Sigmoid colon (tissue), 6 donors: ENCODE measurements at regions not wholly inside any gene's neighbourhood (a gene's known extent, or its start where the extent isn't known, plus 50 kb on each side); places are given as distances from the start of the nearest gene placed in this dataset.

Experiments used
- DNase-seq: peaks from one replicate; pipeline ENCODE4 v3.0.0-alpha.2; 2019
- H3K27ac ChIP-seq, 4 donors: fragments of 200-600 bp; sonication (generic); one replicate each; pipeline ENCODE4 v1.5.1; 2016 to 2019; ENCODE audit warnings: mild to moderate bottlenecking in 1 of 4
- H3K27me3 ChIP-seq, 3 donors: fragments of 200-600 bp; sonication (generic); one replicate each; pipeline ENCODE4 v1.5.1; 2019; ENCODE audit warnings: mild to moderate bottlenecking in 1 of 3
- H3K36me3 ChIP-seq, 4 donors: fragments of 200-600 bp; sonication (generic); one replicate each; pipeline ENCODE4 v1.5.1; 2016 to 2019
- H3K4me1 ChIP-seq, 4 donors: fragments of 200-600 bp; sonication (generic); one replicate each; pipeline ENCODE4 v1.5.1; 2017 to 2019
- H3K4me3 ChIP-seq, 4 donors: fragments of 200-600 bp; sonication (generic); one replicate each; pipeline ENCODE4 v1.5.1; 2017 to 2019; ENCODE audit warnings: mild to moderate bottlenecking in 2 of 4, moderate library complexity in 1 of 4
- H3K9me3 ChIP-seq, 4 donors: fragments of 200-600 bp in 3 of 4; sonication (generic) in 3 of 4; one replicate each; pipeline versions ENCODE4 v1.5.1 to v1.6.1; 2013 to 2019
- EP300 ChIP-seq, 4 donors: sonication (generic); formaldehyde crosslinking; IDR thresholded peaks; one replicate each; pipeline ENCODE4 v1.6.1; 2017; ENCODE audit warnings: antibody characterized with exemption in 4 of 4
- POLR2A ChIP-seq, 2 donors: fragments of 450-650 bp; IDR thresholded peaks; one replicate each; pipeline ENCODE4 v1.6.1; 2016; ENCODE audit warnings: antibody characterized with exemption in 2 of 2, mild to moderate bottlenecking in 2 of 2, moderate library complexity in 2 of 2
- POLR2AphosphoS5 ChIP-seq, 4 donors: sonication (generic); formaldehyde crosslinking; IDR thresholded peaks; one replicate each; pipeline ENCODE4 v1.6.1; 2017; ENCODE audit warnings: antibody characterized with exemption in 4 of 4
- WGBS, 2 donors: extraction: QIAGEN DNeasy Blood & Tissue Kit; methylation state at CpG; one replicate each; pipeline ENCODE4 v1.1.7; 2013; 5-methylcytosine and 5-hydroxymethylcytosine counted together
- intact Hi-C: fragments of 100-400 bp; cut with DNase I; formaldehyde crosslinking; loops from one replicate; pipeline ENCODE4 v1.15.1; 2023
- small RNA-seq, 3 donors: library from RNA; depleted of rRNA; stranded (forward); fragments of <200 nt; gene quantifications; one replicate each; pipeline ENCODE3, GENCODE V24; 2016
- TF ChIP-seq, protein P1 (sequence below), 4 experiments: fragments of 450-650 bp in 3 of 4; fragments of 200-600 bp in 1 of 4; IDR thresholded peaks; one replicate each; pipeline ENCODE4 v1.5.1; 2016 to 2019; ENCODE audit warnings: antibody characterized with exemption in 4 of 4, mild to moderate bottlenecking in 3 of 4, moderate library complexity in 2 of 4
- donor health status: healthy with polysubstance abuse.
- donor health status: healthy.

DNA sequence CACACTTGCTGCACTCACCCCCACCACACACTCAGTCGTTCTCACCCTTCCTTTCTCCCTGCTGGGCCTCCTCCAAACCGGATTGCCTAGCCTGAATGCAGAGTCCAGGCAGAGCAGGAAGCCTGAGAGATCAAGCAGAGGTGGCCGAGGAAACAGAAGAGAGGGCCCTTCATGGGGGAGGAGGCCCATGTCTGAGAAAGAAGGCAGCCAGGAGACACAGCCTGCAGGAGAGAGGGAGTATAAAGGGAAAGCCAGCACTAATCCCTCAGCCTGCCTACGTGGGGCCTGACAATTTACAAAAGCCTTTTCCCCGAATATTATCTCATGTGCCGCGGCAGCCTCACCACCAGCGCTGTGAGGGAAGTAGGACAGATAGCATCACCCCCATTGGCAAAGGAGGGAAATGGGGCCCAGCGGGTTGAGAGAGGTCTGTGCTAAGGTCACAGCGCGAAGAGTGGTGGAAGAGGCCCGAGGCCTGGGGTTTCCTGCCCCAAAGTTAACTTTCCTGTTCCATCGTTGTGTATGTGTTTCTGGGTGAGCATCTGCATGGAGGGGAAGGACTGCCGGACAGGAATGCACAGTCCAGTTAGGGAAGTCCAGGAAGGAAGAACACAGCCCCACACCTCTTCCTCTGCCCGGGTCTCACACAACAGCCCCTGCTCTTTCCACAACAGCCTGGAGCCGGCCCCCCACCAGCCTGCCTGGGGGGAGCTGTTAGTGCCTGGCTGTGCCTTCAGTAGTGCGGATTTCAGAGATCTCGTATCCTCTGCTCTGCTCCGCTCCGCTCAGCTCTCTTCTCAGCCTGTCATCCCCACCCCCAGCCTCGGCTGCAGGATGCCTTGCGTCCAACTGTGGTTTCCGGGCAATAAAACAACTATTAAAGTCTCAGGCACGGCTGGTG lies 50.9 kb upstream of the BCOR start:
- no peaks in the 10 kb centered on the region for H3K9me3 ChIP-seq
- no peak for DNase-seq
- WGBS, 2 donors: 31 to 47% methylated on average over 24 of the region's 24 CpGs
- no peaks in the 10 kb centered on the region for H3K36me3 ChIP-seq
- no peak overlapping the region for H3K27ac ChIP-seq
- TF ChIP-seq POLR2A (IDR thresholded peaks at IDR 0.05) (no peak), EP300 (IDR thresholded peaks at IDR 0.05) (no peak), POLR2AphosphoS5 (IDR thresholded peaks at IDR 0.05) (no peak)
- H3K27me3 ChIP-seq: peaks cover 0 to 26% (median 0%) of the 10 kb centered on the region in 3 donors
- intact Hi-C loops: no loop called here
- H3K4me1 ChIP-seq: peaks cover 0 to 48% (median 17%) of the 10 kb centered on the region in 4 donors
- H3K4me3 ChIP-seq: no peak overlapping the region

DNA sequence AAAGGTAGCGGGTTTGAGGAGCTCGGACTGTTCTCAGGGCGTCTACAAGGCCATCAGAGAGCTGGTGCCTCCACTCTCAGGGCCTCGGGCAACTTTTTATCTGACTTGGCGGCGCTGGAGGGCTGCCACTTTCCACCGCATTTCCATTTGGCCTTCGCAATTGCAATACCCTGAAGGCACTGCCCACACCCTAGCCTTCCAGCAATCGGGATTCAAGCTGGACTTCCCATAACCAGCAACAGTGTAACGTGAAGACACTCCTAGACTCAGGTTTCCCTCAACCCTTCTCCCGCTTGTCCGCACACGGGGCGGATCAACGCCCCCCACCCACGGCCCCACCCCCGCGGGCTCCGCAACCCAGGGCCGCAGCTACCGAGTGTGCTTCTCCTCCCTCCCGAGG lies 50.2 kb upstream of the BCOR start:
- peaks cover 0 to 41% (median 14%) of the 10 kb centered on the region in 4 donors for H3K4me1 ChIP-seq
- H3K27ac ChIP-seq: no peak overlapping the region
- intact Hi-C loops: no loop called here

More for the DNA sequence above, 50.2 kb upstream of the BCOR start:
- Histone ChIP-seq H3K27me3 (peaks cover 0 to 24% (median 0%) of the 10 kb centered on the region in 3 donors), H3K9me3 (no peaks in the 10 kb centered on the region), H3K4me3 (no peak overlapping the region), H3K36me3 (no peaks in the 10 kb centered on the region)
- TF ChIP-seq POLR2AphosphoS5 (IDR thresholded peaks at IDR 0.05) (no peak), EP300 (IDR thresholded peaks at IDR 0.05) (no peak), POLR2A (IDR thresholded peaks at IDR 0.05) (no peak)
- TF ChIP-seq, protein P1, sequence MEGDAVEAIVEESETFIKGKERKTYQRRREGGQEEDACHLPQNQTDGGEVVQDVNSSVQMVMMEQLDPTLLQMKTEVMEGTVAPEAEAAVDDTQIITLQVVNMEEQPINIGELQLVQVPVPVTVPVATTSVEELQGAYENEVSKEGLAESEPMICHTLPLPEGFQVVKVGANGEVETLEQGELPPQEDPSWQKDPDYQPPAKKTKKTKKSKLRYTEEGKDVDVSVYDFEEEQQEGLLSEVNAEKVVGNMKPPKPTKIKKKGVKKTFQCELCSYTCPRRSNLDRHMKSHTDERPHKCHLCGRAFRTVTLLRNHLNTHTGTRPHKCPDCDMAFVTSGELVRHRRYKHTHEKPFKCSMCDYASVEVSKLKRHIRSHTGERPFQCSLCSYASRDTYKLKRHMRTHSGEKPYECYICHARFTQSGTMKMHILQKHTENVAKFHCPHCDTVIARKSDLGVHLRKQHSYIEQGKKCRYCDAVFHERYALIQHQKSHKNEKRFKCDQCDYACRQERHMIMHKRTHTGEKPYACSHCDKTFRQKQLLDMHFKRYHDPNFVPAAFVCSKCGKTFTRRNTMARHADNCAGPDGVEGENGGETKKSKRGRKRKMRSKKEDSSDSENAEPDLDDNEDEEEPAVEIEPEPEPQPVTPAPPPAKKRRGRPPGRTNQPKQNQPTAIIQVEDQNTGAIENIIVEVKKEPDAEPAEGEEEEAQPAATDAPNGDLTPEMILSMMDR (IDR thresholded peaks at IDR 0.05): no peak
- no peak for DNase-seq
- WGBS, 2 donors: 77 to 84% methylated on average over 22 of the region's 22 CpGs

Small RNA genes lying in the stretch of these regions (small RNA-seq; reads per million reads assigned to genes)
- gene RF00019: 0 reads per million in 3 donors
